SJSA1 (cell line): ENCODE measurements at regions not wholly inside any gene's neighbourhood (a gene's known extent, or its start where the extent isn't known, plus 50 kb on each side); places are given as distances from the start of the nearest gene placed in this dataset.
"Not testable (repeated sequence)": the region's sequence is repeated elsewhere in the genome, so short reads cannot be mapped to it uniquely, and the experiment has no call there.

Experiments
- DNase-seq, 2 experiments: peaks; one replicate each; pipeline ENCODE4 v3.0.0-alpha.2; 2015 to 2020; ENCODE audit warnings: low spot score in 2 of 2, low read depth in 1 of 2
- H3K27ac ChIP-seq: fragments of 250-450 bp; sonication (Bioruptor Pico); 2 replicates; pipeline ENCODE4 v1.5.1; 2020; ENCODE audit warnings: mild to moderate bottlenecking, moderate library complexity
- H3K27me3 ChIP-seq: fragments of 250-450 bp; sonication (Bioruptor Pico); replicated peaks from 2 replicates; pipeline ENCODE4 v1.5.1; 2020; ENCODE audit warnings: mild to moderate bottlenecking, moderate library complexity
- H3K36me3 ChIP-seq: fragments of 250-450 bp; sonication (Bioruptor Pico); 2 replicates; pipeline ENCODE4 v1.5.1; 2020; ENCODE audit warnings: mild to moderate bottlenecking
- H3K4me1 ChIP-seq: fragments of 250-450 bp; sonication (Bioruptor Pico); replicated peaks from 2 replicates; pipeline ENCODE4 v1.6.1; 2021; ENCODE audit warnings: mild to moderate bottlenecking
- H3K4me3 ChIP-seq: fragments of 250-450 bp; sonication (Bioruptor Pico); 2 replicates; pipeline ENCODE4 v1.5.1; 2020; ENCODE audit warnings: mild to moderate bottlenecking
- H3K9me3 ChIP-seq: fragments of 250-450 bp; sonication (Bioruptor Pico); replicated peaks from 2 replicates; pipeline ENCODE4 v1.5.1; 2020; ENCODE audit warnings: mild to moderate bottlenecking

DNA sequence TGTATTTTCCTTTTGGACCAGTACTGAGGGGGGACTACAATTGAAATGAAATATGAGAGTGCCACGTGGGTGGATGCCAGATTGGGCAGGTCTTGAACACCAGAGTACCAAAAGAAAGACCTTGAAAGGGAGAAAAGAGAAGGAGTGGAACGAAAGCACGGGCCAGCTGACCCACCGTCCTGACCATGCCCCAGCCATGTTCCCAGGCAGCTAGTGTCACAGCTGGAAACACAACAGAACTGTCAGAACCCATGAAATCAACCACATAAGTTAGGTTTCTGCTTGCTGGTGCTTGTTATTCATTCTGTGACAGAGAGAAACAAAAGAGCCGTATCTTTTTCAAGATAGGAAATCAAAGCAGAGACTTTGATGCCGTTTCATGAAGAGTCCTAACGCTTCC is 268.8 kb downstream of the MEX3B start:
- DNase-seq, result no peak
- H3K36me3 ChIP-seq, result no peaks in the 10 kb centered on the region
- no peak overlapping the region for H3K4me3 ChIP-seq
- H3K27ac ChIP-seq, result no peak overlapping the region
- H3K4me1 ChIP-seq, result no peaks in the 10 kb centered on the region
- no peaks in the 10 kb centered on the region for H3K9me3 ChIP-seq
- H3K27me3 ChIP-seq, result no peaks in the 10 kb centered on the region

- H3K36me3 ChIP-seq, H3K4me1 ChIP-seq, H3K4me3 ChIP-seq, H3K27ac ChIP-seq, H3K27me3 ChIP-seq, H3K9me3 ChIP-seq, DNase-seq: not testable (repeated sequence)
Observed at GRCh38 chr15:81775779-81776178, 270.0 kb downstream of the MEX3B start.

DNA sequence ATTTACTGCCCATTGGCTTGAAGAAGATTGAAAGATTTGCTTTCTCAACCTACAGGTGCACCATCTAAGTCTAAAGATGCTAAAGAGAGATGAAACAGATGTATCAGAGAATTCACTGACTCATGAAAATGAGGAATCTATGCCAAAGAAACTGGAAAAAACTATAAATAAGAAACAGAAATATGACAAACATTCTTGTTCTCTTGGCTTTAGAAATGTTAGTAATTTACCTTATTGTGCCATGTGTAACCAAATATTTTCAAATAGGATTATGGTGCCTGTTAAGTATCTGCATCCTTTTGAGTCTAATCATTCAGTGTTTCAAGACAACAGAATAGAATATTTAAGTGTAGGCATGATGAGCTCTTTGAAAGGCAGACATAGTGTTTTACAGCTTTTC is 271.5 kb downstream of the MEX3B start:
- no peaks in the 10 kb centered on the region; the same call in 1 of the 2 replicates for H3K9me3 ChIP-seq
- DNase-seq, result no peak
- no peaks in the 10 kb centered on the region for H3K4me1 ChIP-seq
- H3K27me3 ChIP-seq, result no peaks in the 10 kb centered on the region
- H3K27ac ChIP-seq, result no peak overlapping the region
- H3K4me3 ChIP-seq, result no peak overlapping the region
- H3K36me3 ChIP-seq, result no peaks in the 10 kb centered on the region

DNA sequence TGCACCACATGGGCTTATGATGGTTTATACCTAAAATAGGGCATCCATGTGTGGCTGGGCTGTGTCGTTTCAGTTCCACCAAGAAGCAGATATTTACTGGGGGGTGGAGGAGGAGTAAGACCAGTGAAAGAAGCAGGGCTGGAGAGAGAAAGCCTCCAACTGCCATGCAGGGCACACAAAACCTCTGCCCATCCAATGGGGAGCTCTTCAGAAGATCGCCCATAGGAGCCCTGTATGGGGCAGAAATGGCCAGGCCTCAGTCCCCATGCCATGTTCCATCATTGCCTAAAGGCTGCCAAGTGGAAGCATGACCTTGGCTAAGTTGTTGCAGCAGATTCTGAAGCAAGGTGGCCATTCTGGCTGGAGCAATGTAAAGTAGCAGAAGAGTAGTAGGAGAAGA is 277.0 kb downstream of the MEX3B start:
- no peaks in the 10 kb centered on the region for H3K36me3 ChIP-seq
- no peaks in the 10 kb centered on the region for H3K4me1 ChIP-seq
- no peak overlapping the region for H3K4me3 ChIP-seq
- H3K9me3 ChIP-seq, result no peaks in the 10 kb centered on the region; the same call in 1 of the 2 replicates
- no peaks in the 10 kb centered on the region for H3K27me3 ChIP-seq
- DNase-seq, result no peak
- H3K27ac ChIP-seq, result no peak overlapping the region

DNA sequence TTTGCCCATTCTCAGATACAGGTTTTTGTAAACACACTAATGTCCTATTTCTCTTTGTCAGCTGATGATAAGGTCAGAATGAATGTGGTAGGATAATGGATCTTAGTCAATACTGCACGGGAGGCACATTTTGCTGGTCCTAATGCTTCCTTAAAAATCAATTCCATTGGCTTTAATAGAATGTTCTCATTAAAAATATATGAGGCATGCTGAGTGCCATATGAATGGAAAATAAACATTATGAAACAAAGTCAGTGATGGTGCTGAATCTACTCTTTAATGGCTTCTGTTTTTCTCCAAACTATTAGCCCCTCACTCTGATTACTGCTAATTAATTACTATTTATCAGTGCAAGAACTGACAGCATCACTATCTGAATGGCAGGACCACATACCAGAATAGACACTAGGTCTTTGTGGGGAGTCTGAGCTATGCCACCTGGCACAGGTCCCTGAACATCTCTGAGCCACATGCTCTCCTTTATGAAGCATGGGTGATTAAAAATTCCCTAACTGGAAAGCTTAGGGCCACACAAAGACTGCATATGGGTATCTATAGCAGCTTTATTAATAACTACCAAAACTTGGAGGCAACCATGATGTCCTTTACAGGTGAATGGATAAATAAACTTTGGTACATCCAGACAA is 278.9 kb downstream of the MEX3B start:
- Histone ChIP-seq H3K27me3 (no peaks in the 10 kb centered on the region), H3K36me3 (no peaks in the 10 kb centered on the region), H3K4me3 (no peak overlapping the region), H3K27ac (no peak overlapping the region), H3K9me3 (no peaks in the 10 kb centered on the region; the same call in 1 of the 2 replicates), H3K4me1 (no peaks in the 10 kb centered on the region)
- DNase-seq, result no peak

DNA sequence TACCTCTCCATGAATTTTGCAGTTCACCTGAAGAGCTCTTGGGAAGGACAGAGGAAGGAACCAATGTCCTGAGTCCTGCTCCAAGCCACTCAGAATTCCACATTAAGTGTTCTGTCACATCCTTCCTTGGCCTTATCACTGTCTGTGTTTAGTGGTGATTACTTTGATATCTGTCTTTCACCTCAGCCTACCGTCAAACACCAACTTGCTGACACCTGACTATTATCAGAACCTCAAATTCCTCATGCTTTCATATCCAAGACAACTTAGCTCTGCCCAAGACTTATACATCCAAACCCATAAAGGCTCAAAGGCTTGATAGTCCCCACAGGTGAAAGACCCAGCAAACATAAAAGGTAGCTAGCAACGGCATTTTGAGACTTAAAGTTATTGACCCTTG is 280.0 kb downstream of the MEX3B start:
- no peak overlapping the region for H3K4me3 ChIP-seq
- H3K27me3 ChIP-seq, result no peaks in the 10 kb centered on the region
- H3K9me3 ChIP-seq, result no peaks in the 10 kb centered on the region; the same call in 1 of the 2 replicates
- no peak for DNase-seq
- no peak overlapping the region for H3K27ac ChIP-seq
- H3K4me1 ChIP-seq, result no peaks in the 10 kb centered on the region
- no peaks in the 10 kb centered on the region for H3K36me3 ChIP-seq

DNA sequence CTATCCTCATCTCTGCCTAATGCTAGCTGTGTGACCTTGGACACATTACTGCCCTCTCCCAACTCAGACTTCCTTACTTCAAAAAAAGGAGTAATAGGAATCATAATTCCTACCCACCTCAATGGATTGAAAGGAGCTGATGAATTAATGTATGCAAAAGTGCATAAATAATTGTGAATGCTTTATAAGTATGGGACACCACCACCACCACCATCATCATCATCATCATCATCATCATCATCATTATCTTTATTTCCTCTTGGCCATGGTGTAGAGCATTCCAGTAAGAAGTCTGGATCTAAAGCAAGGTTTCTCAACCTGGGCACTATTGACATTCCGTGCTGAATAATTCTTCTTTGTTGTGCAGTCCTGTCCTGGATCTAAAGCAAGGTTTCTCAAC is 282.5 kb downstream of the MEX3B start:
- Histone ChIP-seq H3K27ac (no peak overlapping the region), H3K27me3 (no peaks in the 10 kb centered on the region), H3K4me1 (no peaks in the 10 kb centered on the region), H3K36me3 (no peaks in the 10 kb centered on the region), H3K9me3 (no peaks in the 10 kb centered on the region), H3K4me3 (no peak overlapping the region)
- DNase-seq, result no peak

- Histone ChIP-seq H3K9me3 (no peaks in the 10 kb centered on the region), H3K4me3 (no peak overlapping the region)
- no peak for DNase-seq
Observed at GRCh38 chr15:81760686-81761085, 285.1 kb downstream of the MEX3B start.

DNA sequence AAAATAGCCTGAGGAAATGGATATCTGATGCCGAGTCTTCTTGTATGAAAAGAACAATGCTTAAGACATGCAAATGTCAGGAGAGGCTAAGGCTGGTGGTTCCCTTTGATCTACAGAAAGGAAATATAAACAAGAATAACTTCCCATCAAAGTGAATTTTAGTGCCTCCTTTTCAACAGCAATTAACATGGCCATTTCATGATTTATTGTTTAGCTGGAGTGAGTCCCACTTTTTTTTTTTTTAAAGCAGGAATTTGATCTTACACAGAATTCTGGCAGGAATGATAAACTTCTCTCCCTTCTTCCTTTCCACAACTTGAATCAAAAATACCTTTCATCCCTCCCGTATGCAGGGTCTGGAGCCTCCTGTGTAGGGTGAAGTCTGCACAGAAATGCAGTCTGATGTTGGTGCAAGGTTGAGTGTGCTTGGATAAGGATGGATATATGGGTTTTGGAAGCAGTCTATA is 287.0 kb downstream of the MEX3B start:
- Histone ChIP-seq H3K36me3 (no peaks in the 10 kb centered on the region), H3K9me3 (no peaks in the 10 kb centered on the region), H3K27me3 (no peaks in the 10 kb centered on the region), H3K4me3 (no peak overlapping the region), H3K4me1 (peaks cover 8% of the 10 kb centered on the region), H3K27ac (no peak overlapping the region)
- DNase-seq, result no peak

More at GRCh38 chr15:81760686-81761085, 285.1 kb downstream of the MEX3B start:
- Histone ChIP-seq H3K27me3 (no peaks in the 10 kb centered on the region), H3K36me3 (no peaks in the 10 kb centered on the region), H3K27ac (no peak overlapping the region), H3K4me1 (no peaks in the 10 kb centered on the region)

- H3K36me3 ChIP-seq, result no peaks in the 10 kb centered on the region
Observed at GRCh38 chr15:81755626-81756025, 290.2 kb downstream of the MEX3B start.

DNA sequence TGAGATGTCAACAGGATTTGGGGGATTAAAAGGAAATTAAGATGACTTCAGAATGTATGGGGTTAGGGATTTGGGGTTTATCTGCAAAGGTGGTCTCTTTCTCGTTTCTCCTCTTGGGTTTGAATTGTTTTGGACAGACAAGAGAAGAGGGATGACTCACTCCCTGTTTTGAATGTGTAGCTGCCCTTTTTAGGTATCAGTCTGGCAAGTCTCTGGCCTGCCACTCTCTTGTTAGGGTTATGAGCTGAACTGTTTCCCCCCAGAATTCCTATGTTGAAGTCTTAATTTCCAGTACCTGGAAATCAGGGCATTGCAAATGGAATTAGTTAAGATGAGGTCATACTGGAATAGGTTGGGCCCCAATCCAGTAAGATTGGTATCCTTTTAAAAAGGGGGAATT is 291.7 kb downstream of the MEX3B start:
- no peaks in the 10 kb centered on the region for H3K9me3 ChIP-seq
- peaks cover 11% of the 10 kb centered on the region for H3K4me1 ChIP-seq
- H3K27ac ChIP-seq, result no peak overlapping the region
- H3K4me3 ChIP-seq, result no peak overlapping the region
- no peaks in the 10 kb centered on the region for H3K36me3 ChIP-seq
- H3K27me3 ChIP-seq, result no peaks in the 10 kb centered on the region
- DNase-seq, result peak in 1 of 2 experiments; percentile 28

More at GRCh38 chr15:81755626-81756025, 290.2 kb downstream of the MEX3B start:
- no peaks in the 10 kb centered on the region for H3K9me3 ChIP-seq
- no peak for DNase-seq
- no peak overlapping the region for H3K4me3 ChIP-seq
- H3K4me1 ChIP-seq, result peaks cover 11% of the 10 kb centered on the region
- H3K27ac ChIP-seq, result no peak overlapping the region
- H3K27me3 ChIP-seq, result no peaks in the 10 kb centered on the region

- no peak overlapping the region for H3K27ac ChIP-seq
- peaks cover 11% of the 10 kb centered on the region for H3K4me1 ChIP-seq
- no peaks in the 10 kb centered on the region for H3K9me3 ChIP-seq
- no peak for DNase-seq
- H3K36me3 ChIP-seq, result no peaks in the 10 kb centered on the region
- H3K4me3 ChIP-seq, result no peak overlapping the region
- no peaks in the 10 kb centered on the region for H3K27me3 ChIP-seq
Observed at GRCh38 chr15:81752974-81753373, 292.8 kb downstream of the MEX3B start.

DNA sequence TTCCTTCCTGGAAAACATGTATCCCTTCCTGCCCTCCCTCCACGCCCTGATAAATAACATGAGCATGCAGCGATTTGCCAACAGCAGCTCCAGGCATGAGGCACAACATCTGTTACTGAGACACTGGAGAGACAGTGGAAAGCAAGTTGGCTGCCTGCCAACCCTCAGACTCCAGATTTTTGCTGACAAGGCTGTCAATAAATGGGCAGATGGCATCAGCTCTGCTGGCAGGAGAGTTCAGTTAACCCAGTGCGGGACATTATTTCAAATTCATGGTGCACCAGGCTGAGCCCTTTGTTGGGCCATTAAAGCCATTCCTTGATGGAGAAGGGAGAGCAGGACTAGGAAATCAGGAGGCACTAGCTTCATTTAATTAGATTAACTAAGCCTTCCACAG is 293.3 kb downstream of the MEX3B start:
- H3K27ac ChIP-seq, result no peak overlapping the region
- H3K27me3 ChIP-seq, result no peaks in the 10 kb centered on the region
- H3K9me3 ChIP-seq, result no peaks in the 10 kb centered on the region
- H3K4me1 ChIP-seq, result peaks cover 11% of the 10 kb centered on the region
- no peaks in the 10 kb centered on the region for H3K36me3 ChIP-seq
- no peak overlapping the region for H3K4me3 ChIP-seq
- DNase-seq, result peak; percentile 21 to 53

GRCh38 chr15:81751816-81752545 is 293.8 kb downstream of the MEX3B start:
- Histone ChIP-seq H3K27ac (no peak overlapping the region), H3K4me1 (peaks cover 11% of the 10 kb centered on the region), H3K4me3 (no peak overlapping the region), H3K27me3 (no peaks in the 10 kb centered on the region), H3K36me3 (no peaks in the 10 kb centered on the region), H3K9me3 (no peaks in the 10 kb centered on the region)
- DNase-seq, result no peak
